Stimulated activated CD4-positive, alpha-beta T cell treated with anti-CD3 and anti-CD28 coated beads, Interleukin-4, amount 100 ng/mL, for 24 hours (primary cell): ENCODE measurements at regions not wholly inside any gene's neighbourhood (a gene's known extent, or its start where the extent isn't known, plus 50 kb on each side); places are given as distances from the start of the nearest gene placed in this dataset.

Experiments
- DNase-seq: peaks from one replicate; pipeline ENCODE4 v3.0.0-alpha.2; 2020

- DNase-seq = no peak
Observed at GRCh38 chr2:213202011-213202410, 50.6 kb upstream of the IKZF2 start.

- no peak for DNase-seq
Observed at GRCh38 chr2:213205944-213206343, 54.5 kb upstream of the IKZF2 start.

- DNase-seq = no peak
Observed at GRCh38 chr2:213213186-213213585, 61.8 kb upstream of the IKZF2 start.

GRCh38 chr2:213214209-213214608 is 62.8 kb upstream of the IKZF2 start:
- DNase-seq = no peak

GRCh38 chr2:213216461-213216860 is 65.0 kb upstream of the IKZF2 start:
- no peak for DNase-seq

GRCh38 chr2:213219816-213220215 is 64.4 kb upstream of the SPAG16 start:
- DNase-seq = no peak

GRCh38 chr2:213220967-213221603 is 63.2 kb upstream of the SPAG16 start:
- DNase-seq = no peak

GRCh38 chr2:213221957-213222356 is 62.3 kb upstream of the SPAG16 start:
- DNase-seq = no peak

- DNase-seq = no peak
Observed at GRCh38 chr2:213224366-213224765, 59.9 kb upstream of the SPAG16 start.

GRCh38 chr2:213225866-213226265 is 58.4 kb upstream of the SPAG16 start:
- DNase-seq = no peak

GRCh38 chr2:213227458-213227857 is 56.8 kb upstream of the SPAG16 start:
- no peak for DNase-seq

GRCh38 chr2:213228638-213229037 is 55.6 kb upstream of the SPAG16 start:
- no peak for DNase-seq

GRCh38 chr2:213229814-213230213 is 54.5 kb upstream of the SPAG16 start:
- no peak for DNase-seq

GRCh38 chr2:213231966-213232365 is 52.3 kb upstream of the SPAG16 start:
- no peak for DNase-seq

GRCh38 chr2:213232649-213233437 is 51.4 kb upstream of the SPAG16 start:
- DNase-seq = peak; percentile 13

- DNase-seq = no peak
Observed at GRCh38 chr2:213233438-213234330, 50.6 kb upstream of the SPAG16 start.
